ENCODE measurements at regions not wholly inside any gene's neighbourhood (a gene's known extent, or its start where the extent isn't known, plus 50 kb on each side); places are given as distances from the start of the nearest gene placed in this dataset.

DNA sequence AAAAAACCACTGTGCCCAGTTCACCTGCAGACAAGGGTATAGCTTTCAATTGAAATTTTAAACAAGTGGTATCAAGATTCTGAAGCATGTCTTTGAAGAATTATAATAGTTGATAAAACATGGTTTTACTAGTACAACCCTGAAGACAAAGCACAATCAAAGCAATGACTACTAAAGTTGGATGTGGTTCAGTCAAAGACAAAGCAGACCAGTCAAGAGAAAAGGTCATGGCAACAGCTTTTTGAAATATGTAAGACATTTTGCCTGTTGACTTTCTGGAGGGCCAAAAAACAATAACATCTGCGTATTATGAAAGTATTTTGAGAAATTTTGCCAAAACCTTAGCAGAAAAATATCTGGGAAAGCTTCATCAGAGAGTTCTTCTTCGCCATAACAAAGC is 1393.6 kb downstream of the SI start:
- peak in 1 of 3 donors; percentile 0 for DNase-seq

GRCh38 chr3:163672954-163673353 is 1405.3 kb downstream of the SI start:
- no peak for DNase-seq

GRCh38 chr3:163671201-163671600 is 1407.1 kb downstream of the SI start:
- DNase-seq = no peak

DNA sequence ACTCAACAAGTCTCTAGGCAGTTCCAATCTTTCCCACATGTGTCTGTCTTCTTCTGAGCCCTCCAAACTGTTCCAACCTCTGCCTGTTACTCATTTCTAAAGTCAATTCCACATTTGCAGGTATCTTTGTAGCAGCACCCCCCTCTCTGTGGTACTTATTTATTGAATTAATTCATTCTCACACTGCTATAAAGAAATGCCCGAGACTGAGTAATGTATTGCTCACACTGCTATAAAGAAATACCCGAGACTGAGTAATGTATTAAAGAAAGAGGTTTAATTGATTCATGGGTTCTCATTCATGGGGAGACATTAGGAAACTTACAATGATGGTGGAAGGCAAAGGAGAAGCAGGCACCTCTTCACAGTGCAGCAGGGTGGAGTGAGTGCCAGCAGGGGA is 1413.8 kb downstream of the SI start:
- no peak for DNase-seq

DNA sequence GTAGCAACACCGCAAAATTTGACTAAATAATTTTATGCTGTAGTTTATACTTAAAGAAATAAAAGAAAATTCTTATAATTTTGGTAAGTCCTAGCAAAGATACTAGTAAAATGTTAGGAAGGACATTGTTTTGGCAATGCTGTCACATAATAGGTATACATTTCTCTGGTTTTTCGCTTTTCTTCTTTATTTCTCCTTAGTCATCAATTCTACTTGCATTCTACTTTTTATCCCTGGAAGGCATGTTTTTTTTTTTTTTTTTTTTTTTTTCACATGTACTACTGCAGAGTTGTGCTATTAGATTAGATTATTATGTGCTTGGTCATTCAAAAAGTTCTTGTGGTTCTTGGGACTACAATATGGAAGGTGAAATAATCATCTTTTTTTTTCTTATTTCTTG is 1421.2 kb downstream of the SI start:
- DNase-seq = no peak

DNA sequence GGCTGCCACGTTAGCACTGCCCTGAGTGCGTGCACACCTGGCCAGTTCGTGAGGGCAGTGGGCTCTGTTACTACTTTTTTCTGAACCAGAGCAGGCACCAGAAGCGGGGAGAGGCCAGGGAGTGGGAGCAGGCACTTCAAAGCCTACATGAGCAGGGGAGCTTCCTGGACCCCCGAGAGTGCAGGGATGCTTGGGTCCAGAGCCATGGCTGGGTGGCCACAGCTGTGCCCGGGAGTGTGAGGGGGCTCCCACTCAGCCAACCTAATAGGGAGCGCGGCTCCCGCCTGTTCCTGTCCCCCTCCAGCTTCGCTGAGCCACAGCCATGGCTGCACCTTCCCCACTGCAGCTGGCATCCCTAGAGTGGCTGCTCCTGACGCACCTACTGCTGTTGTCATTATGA is 1423.3 kb downstream of the SI start:
- DNase-seq = no peak

DNA sequence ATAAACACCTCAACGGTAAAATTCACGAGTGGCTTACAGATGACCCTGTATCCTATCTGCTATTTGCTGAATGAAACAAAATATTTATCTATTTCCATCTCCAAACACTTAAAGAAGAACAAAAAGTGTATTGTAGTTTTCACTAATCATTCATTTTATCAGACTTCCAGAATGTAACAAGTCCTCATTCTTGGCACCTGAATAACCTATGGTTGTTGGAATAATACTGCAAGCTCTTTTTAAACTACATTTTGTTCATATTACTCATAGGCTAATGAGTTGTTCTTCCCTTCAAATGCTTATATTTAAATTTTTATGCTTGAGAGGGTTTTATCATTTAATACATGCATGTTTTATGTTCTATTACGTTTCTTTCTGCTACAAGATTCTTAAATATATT is 1434.1 kb downstream of the SI start:
- DNase-seq = no peak

DNA sequence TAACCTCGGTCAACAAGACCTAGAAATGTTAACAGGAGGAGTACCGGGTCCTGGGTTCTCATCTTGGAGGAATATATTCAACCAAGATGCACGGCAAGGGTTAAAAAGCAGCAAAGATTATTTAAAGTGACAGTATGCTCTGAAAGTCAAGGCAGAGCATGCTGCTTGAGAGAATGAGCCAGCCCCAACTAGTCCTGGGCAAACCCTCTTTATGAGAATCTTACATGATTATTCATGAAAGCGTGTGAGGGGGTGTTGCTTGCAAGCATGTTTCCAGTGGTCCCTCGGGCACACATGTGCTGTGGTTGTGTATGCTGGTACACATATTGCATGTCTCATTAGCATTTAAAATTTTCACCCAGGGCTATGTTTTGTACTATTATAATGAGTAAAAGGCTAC is 1445.6 kb downstream of the SI start:
- no peak for DNase-seq

DNA sequence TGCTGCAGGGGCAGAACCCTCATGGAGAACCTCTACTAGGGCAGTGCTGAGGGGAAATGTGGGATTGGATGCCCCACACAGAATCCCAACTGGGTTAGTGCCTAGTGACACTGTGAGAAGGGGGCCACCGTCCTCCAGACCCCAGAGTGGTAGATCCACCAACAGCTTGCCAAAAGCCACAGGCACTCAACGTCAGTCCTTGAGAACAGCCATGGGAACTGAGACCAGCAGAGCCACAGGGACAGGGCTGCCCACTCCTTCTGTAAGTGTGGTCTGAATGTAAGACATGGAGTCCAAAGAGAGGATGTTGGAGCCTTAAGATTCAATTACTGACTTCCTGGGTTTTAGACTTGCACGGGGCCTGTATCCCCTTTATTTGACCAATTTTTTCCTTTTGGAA is 1451.5 kb downstream of the SI start:
- no peak for DNase-seq

- peak in 1 of 3 donors; percentile 2 for DNase-seq
Measured at GRCh38 chr3:163622384-163622783, 1455.9 kb downstream of the SI start.

DNA sequence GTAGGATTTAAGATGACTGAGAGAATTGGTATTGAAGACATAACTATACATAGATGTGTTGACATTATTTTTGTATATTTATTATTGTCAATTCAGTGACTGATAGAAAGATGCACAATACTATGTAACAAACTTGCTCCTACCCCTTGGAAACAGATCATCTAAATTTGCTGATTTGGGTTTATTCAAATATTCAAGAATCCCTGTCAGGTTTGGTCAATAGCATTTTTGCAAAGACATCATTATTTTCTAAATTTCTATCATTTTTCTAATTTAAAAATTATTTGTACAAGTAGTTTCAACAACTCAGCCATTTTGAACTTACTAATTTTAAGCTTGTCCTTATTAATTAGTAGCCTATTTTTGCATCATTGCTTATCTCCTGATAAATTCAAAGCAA is 1463.4 kb downstream of the SI start:
- DNase-seq = no peak

DNA sequence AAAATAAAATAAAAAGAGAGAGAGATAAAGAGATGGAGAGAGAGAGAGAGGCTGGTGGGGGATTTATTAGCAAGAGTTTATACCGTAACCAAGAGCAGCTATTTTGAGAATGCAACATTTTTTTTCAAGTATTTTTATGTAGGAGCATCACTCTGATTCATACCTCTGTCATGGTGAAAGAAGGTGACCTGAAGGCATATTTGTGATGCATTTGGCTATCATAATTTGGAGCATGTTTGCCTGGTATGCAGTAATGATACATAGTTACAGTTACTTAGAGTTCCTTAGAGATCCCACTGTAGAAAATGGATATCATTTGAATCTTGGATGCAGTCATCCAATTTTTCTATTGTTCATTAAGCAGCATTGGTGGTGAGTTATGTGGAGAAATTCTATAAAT is 1472.4 kb downstream of the SI start:
- no peak for DNase-seq

DNA sequence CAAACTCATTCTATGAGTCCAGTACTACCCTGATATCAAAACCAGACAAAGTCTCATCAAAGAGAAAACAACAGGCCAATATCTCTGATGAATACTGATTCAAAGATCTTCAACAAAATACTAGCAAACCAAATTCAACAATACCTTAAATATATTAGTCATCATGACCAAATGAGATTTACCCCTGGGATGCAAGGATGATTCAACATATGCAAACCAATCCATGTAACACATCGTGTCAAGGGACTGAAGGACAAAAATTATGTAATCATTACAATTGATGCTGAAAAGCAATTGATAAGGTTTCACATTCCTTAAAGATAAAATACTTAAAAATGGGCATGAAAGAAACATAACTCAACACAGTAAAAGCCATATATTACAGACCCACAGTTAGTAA is 1476.9 kb downstream of the SI start:
- DNase-seq = no peak

GRCh38 chr3:163587342-163587741 is 1491.0 kb downstream of the SI start:
- no peak for DNase-seq

GRCh38 chr3:163582967-163583366 is 1495.3 kb downstream of the SI start:
- DNase-seq = no peak

DNA sequence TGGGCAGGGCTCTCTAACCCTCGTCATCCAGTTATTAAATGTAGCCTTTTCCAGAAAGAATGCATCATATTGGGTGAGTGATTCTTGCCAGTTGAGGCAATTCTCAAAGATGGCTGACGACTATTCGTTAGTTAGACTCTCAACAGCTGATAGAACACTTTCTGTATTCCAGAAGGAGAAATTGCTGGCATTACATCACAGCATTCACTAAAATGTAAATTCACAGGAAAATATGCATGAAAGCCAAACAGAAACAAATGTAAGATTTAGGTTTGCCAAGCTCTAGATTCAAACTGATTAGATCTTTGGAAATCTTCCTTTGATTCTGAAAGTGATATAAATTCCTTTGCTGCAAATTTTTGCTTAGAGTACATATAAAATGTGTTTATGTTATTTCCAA is 1501.0 kb downstream of the SI start:
- peak in 1 of 3 donors; percentile 5 for DNase-seq

- no peak for DNase-seq
Measured at GRCh38 chr3:163576314-163576713, 1502.0 kb downstream of the SI start.

GRCh38 chr3:163573324-163573723 is 1505.0 kb downstream of the SI start:
- no peak for DNase-seq

DNA sequence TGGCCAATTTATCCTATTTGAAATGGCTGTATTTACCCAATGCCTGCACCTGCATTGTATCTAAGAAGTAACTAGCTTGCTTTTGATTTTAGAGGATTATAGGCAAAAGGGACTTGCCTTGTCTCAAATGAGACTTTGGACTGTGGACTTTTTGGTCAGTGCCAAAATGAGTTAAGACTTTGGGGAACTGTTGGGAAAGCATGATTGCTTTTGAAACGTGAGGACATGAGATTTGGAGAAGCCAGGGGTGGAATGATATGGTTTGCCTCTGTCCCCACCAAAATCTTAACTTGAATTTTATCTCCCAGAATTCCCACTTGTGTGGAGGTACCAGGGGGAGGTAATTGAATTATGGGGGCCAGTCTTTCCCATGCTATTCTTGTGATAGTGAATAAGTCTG is 1505.4 kb downstream of the SI start:
- no peak for DNase-seq

DNA sequence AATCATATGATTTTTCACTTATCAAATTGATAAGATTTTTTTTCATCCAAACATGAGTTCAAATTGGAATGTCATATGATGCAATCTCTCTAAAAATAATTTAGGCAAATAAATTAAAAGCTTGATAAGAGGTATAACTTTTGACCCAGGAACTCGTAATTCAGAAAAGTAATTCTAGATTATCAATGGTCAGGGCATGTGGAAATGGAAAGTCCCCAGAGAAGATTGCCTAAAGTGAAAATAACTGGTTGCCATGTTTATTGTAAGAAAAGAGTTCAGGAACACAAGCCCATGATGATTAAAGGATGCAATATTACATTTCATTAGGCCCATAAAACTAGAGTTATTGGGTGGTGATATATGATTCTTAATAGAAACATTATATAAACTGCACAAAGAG is 1514.8 kb downstream of the SI start:
- DNase-seq = no peak

DNA sequence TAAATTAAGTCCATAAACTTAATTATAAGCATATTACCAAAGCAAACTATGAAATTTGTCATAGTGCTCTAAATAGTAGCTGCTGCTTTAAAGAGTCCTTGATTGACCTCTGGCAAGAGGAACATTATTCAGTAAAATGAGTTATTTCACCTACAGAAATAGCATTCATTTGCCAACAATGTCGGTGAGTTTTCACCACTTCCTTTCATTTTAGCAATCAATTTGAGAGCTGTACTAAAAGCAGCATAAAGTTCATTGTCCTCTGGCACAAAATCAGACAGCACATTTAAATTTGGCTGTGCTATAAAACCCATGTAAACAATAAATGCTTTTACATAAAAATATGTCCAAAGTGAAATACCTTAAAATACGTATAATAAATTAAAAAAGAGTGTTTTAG is 1515.7 kb downstream of the SI start:
- no peak for DNase-seq

DNA sequence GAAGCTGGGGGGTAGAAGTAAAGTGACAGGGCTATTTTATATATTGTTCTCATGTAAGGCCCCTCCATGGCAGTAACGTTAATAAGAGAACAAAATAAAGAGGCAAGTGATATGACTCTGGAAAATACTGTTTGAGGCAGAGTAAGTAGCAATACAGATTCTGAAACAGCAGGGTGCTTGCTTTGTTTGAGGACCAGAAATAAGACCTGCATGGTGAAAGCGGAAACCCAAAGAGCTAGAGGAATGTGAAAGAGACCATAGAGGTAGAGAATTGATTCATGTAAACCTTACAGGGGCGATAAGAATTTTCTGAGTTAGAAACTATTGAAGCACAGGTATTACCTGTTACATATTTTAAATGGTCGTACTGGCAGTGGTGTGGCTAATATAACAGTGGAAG is 1517.1 kb downstream of the SI start:
- DNase-seq = no peak

DNA sequence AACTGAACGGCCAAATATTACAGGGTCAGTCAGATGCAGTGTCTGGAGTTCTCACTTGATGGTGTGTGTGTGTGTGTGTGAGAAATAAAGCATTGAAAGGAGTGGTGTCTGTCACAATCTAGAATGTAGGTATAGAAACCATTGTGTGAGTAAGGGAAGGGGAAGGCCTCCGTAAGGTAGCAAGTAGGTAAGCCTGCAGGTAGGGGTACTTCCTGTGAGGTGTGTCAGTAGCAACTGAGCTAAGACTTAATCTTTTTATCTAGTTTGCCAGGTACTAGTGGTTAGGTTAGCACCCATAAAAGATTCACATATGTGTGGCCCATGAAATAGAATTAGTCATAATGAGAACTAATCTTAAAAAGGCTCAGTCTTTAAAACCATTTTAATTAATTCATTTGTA is 1517.8 kb downstream of the SI start:
- no peak for DNase-seq

GRCh38 chr3:163556813-163557523 is 1521.3 kb downstream of the SI start:
- DNase-seq = no peak

DNA sequence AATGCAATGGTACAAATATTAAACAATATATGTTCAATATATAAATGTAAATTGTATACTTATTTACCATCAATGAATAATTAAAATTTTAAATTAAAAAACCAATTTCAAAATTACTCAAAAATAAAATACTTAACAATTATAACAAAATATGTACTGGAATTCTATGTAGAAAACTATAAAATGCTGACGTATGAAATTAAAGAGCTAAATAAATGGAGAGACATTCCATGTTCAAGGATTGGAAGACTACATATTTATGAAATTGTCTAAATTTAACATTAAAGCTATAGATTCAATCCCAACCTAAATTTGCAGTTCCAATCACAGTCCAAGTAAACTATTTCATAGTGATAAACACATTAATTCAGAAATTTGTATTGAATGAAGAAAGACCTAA is 1522.4 kb downstream of the SI start:
- no peak for DNase-seq

Measured in muscle of back (tissue), 3 donors.